Fibroblast of mammary gland (primary cell): ENCODE measurements at regions not wholly inside any gene's neighbourhood (a gene's known extent, or its start where the extent isn't known, plus 50 kb on each side); places are given as distances from the start of the nearest gene placed in this dataset.
A peak's percentile ranks its signal among the peaks of the same experiment; 100 is the strongest.

Source experiments
- DNase-seq: peaks from one replicate; pipeline ENCODE4 v3.0.0-alpha.2; 2010; ENCODE audit warnings: low read depth
- H3K4me3 ChIP-seq: 2 replicates; pipeline ENCODE4 v1.5.1; 2011; ENCODE audit warnings: low read depth, mild to moderate bottlenecking, low read length, moderate library complexity; ENCODE audit not compliant: control insufficient read depth
- CTCF ChIP-seq: conservative IDR thresholded peaks from 2 replicates; pipeline ENCODE4 v1.5.1; 2011; ENCODE audit warnings: low read depth, low read length, inconsistent platforms; ENCODE audit not compliant: control insufficient read depth, insufficient read depth

- TF ChIP-seq CTCF, result no peak
- H3K4me3 ChIP-seq, result no peak overlapping the region
- DNase-seq, result peak; percentile 48
These were observed 1099.3 kb downstream of the ROBO2 start for GRCh38 chr3:78139166-78139565.

- no peak for DNase-seq
- TF ChIP-seq CTCF, result no peak
- no peak overlapping the region for H3K4me3 ChIP-seq
These were observed 1100.4 kb downstream of the ROBO2 start for GRCh38 chr3:78140274-78140673.

GRCh38 chr3:78140866-78141265 is 1101.0 kb downstream of the ROBO2 start:
- TF ChIP-seq CTCF, result no peak
- H3K4me3 ChIP-seq, result no peak overlapping the region
- DNase-seq, result no peak

- peak; percentile 24 for DNase-seq
- H3K4me3 ChIP-seq, result no peak overlapping the region
- no peak for TF ChIP-seq CTCF
These were observed 1101.4 kb downstream of the ROBO2 start for GRCh38 chr3:78141269-78141668.

- H3K4me3 ChIP-seq, result no peak overlapping the region
- TF ChIP-seq CTCF, result no peak
- no peak for DNase-seq
These were observed 1103.1 kb downstream of the ROBO2 start for GRCh38 chr3:78143000-78143399.

GRCh38 chr3:78148986-78149717 is 1109.3 kb downstream of the ROBO2 start:
- H3K4me3 ChIP-seq, result no peak overlapping the region
- no peak for DNase-seq
- TF ChIP-seq CTCF, result no peak

GRCh38 chr3:78153973-78154372 is 1114.1 kb downstream of the ROBO2 start:
- no peak for DNase-seq
- no peak overlapping the region for H3K4me3 ChIP-seq
- TF ChIP-seq CTCF, result no peak
